Testis (tissue), 2 donors: ENCODE measurements at regions not wholly inside any gene's neighbourhood (a gene's known extent, or its start where the extent isn't known, plus 50 kb on each side); places are given as distances from the start of the nearest gene placed in this dataset.
A peak's percentile ranks its signal among the peaks of the same experiment; 100 is the strongest.

Experiments
- DNase-seq: peaks from one replicate; pipeline ENCODE4 v3.0.0-alpha.2; 2019
- H3K27ac ChIP-seq, 2 donors: fragments of 200-600 bp; sonication (generic); one replicate each; pipeline ENCODE4 v1.5.1; 2019
- H3K27me3 ChIP-seq: fragments of 200-600 bp; sonication (generic); one replicate; pipeline ENCODE4 v1.5.1; 2019
- H3K36me3 ChIP-seq: fragments of 200-600 bp; sonication (generic); one replicate; pipeline ENCODE4 v1.5.1; 2017; ENCODE audit warnings: low read depth; ENCODE audit errors: missing control alignments
- H3K4me1 ChIP-seq: fragments of 200-600 bp; sonication (generic); one replicate; pipeline ENCODE4 v1.5.1; 2019
- H3K4me3 ChIP-seq, 2 donors: fragments of 200-600 bp; sonication (generic); one replicate each; pipeline ENCODE4 v1.5.1; 2017 to 2019
- H3K9me3 ChIP-seq: fragments of 200-600 bp; sonication (generic); one replicate; pipeline ENCODE4 v1.5.1; 2017
- CTCF ChIP-seq, 3 experiments: fragments of 450-650 bp in 2 of 3; fragments of 200-600 bp in 1 of 3; sonication (generic) in 1 of 3; IDR thresholded peaks; one replicate each; pipeline ENCODE4 v1.5.1; 2016 to 2019; ENCODE audit warnings: antibody characterized with exemption in 3 of 3, mild to moderate bottlenecking in 2 of 3, moderate library complexity in 1 of 3
- POLR2A ChIP-seq: fragments of 450-650 bp; IDR thresholded peaks from one replicate; pipeline ENCODE4 v1.6.1; 2017; ENCODE audit warnings: antibody characterized with exemption, mild to moderate bottlenecking, moderate library complexity
- WGBS, 2 donors: methylation state at CpG; one replicate each; pipeline ENCODE4 v1.1.5; 2018; 5-methylcytosine and 5-hydroxymethylcytosine counted together
- intact Hi-C: fragments of 100-400 bp; cut with DNase I; formaldehyde crosslinking; loops from one replicate; pipeline ENCODE4 v1.15.1; 2023; ENCODE audit warnings: low total_unique reads

- Histone ChIP-seq H3K4me3 (no peak overlapping the region), H3K27ac (peak overlapping the region in 1 of 2 donors; percentile 29), H3K9me3 (no peaks in the 10 kb centered on the region), H3K36me3 (no peaks in the 10 kb centered on the region), H3K4me1 (peaks cover 4% of the 10 kb centered on the region), H3K27me3 (no peaks in the 10 kb centered on the region)
- TF ChIP-seq CTCF (IDR thresholded peaks at IDR 0.05): no peak
- no peak for TF ChIP-seq POLR2A
- intact Hi-C loops: no loop called here
- DNase-seq: no peak
- WGBS, 2 donors: 60 to 64% methylated on average over 1 of the region's 1 CpG
Measured at GRCh38 chr1:198923993-198924392, 285.2 kb downstream of the PTPRC start.

GRCh38 chr1:198925567-198925966 is 286.7 kb downstream of the PTPRC start:
- TF ChIP-seq CTCF (IDR thresholded peaks at IDR 0.05) (no peak), POLR2A (no peak)
- peaks cover 4% of the 10 kb centered on the region for H3K4me1 ChIP-seq
- no peak overlapping the region for H3K4me3 ChIP-seq
- no peaks in the 10 kb centered on the region for H3K27me3 ChIP-seq
- H3K36me3 ChIP-seq: no peaks in the 10 kb centered on the region
- no peak for DNase-seq
- no peak overlapping the region for H3K27ac ChIP-seq
- H3K9me3 ChIP-seq: no peaks in the 10 kb centered on the region
- intact Hi-C loops: no loop called here

GRCh38 chr1:198927129-198927528 is 288.3 kb downstream of the PTPRC start:
- Histone ChIP-seq H3K36me3 (no peaks in the 10 kb centered on the region), H3K4me1 (peaks cover 4% of the 10 kb centered on the region), H3K4me3 (no peak overlapping the region), H3K27me3 (no peaks in the 10 kb centered on the region), H3K9me3 (no peaks in the 10 kb centered on the region), H3K27ac (no peak overlapping the region)
- DNase-seq: no peak
- intact Hi-C loops: no loop called here
- TF ChIP-seq CTCF (IDR thresholded peaks at IDR 0.05) (no peak), POLR2A (no peak)
- WGBS, 2 donors: 90% methylated on average over 3 of the region's 3 CpGs

- no peaks in the 10 kb centered on the region for H3K9me3 ChIP-seq
- no peaks in the 10 kb centered on the region for H3K27me3 ChIP-seq
- TF ChIP-seq CTCF (IDR thresholded peaks at IDR 0.05): no peak
- no peak for TF ChIP-seq POLR2A
- intact Hi-C loops: no loop called here
- H3K4me1 ChIP-seq: no peaks in the 10 kb centered on the region
- H3K4me3 ChIP-seq: no peak overlapping the region
- no peaks in the 10 kb centered on the region for H3K36me3 ChIP-seq
- 55 to 69% methylated on average over 4 of the region's 4 CpGs for WGBS, 2 donors
- DNase-seq: no peak
- no peak overlapping the region for H3K27ac ChIP-seq
Measured at GRCh38 chr1:198929111-198929604, 290.3 kb downstream of the PTPRC start.

- TF ChIP-seq POLR2A (no peak), CTCF (IDR thresholded peaks at IDR 0.05) (no peak)
- Histone ChIP-seq H3K4me1 (peaks cover 4% of the 10 kb centered on the region), H3K36me3 (no peaks in the 10 kb centered on the region), H3K4me3 (no peak overlapping the region), H3K9me3 (no peaks in the 10 kb centered on the region), H3K27me3 (no peaks in the 10 kb centered on the region), H3K27ac (peak overlapping the region; percentile 14 to 60)
- WGBS, 2 donors: 55 to 59% methylated on average over 9 of the region's 9 CpGs
- intact Hi-C loops: no loop called here
- peak; percentile 16 for DNase-seq
Measured at GRCh38 chr1:198929961-198930599, 291.2 kb downstream of the PTPRC start.
